ENCODE measurements at regions not wholly inside any gene's neighbourhood (a gene's known extent, or its start where the extent isn't known, plus 50 kb on each side); places are given as distances from the start of the nearest gene placed in this dataset.

- ATAC-seq (ENCODE audit: poor library complexity), result no peak
- ChIA-PET POLR2A (no interaction called here), CTCF (no interaction called here)
- TF ChIP-seq CTCF (IDR thresholded peaks at IDR 0.05), result no peak
- no peak for DNase-seq
- Mint-ChIP-seq H3K27me3 (no peaks in the 10 kb centered on the region), H3K27ac (no peak overlapping the region), H3K4me3 (no peak overlapping the region), H3K9me3 (peaks cover 4% of the 10 kb centered on the region), H3K36me3 (ENCODE audit: low read depth) (no peaks in the 10 kb centered on the region), H3K4me1 (ENCODE audit: low read depth) (no peaks in the 10 kb centered on the region)
- Histone ChIP-seq H3K9me3 (ENCODE audit: control insufficient read depth in 1 of 2, insufficient read depth in 1 of 2, low read length in 2 of 2) (no peaks in the 10 kb centered on the region), H3K27ac (ENCODE audit: low read depth in 1 of 2, low read length in 2 of 2) (no peak overlapping the region), H3K36me3 (ENCODE audit: insufficient read depth, low read length) (no peaks in the 10 kb centered on the region), H3K27me3 (ENCODE audit: control insufficient read depth in 1 of 2, insufficient read depth in 2 of 2, low read length in 2 of 2) (no peaks in the 10 kb centered on the region), H3K4me1 (ENCODE audit: insufficient read depth, low read length) (no peaks in the 10 kb centered on the region), H3K4me3 (ENCODE audit: low read length) (no peak overlapping the region)
- intact Hi-C loops (cut with DNase I, micrococcal nuclease), result no loop called here
Observed at GRCh38 chr2:188079196-188079595, 212.5 kb upstream of the GULP1 start.

- Mint-ChIP-seq H3K27me3 (no peaks in the 10 kb centered on the region), H3K4me3 (no peak overlapping the region), H3K36me3 (ENCODE audit: low read depth) (no peaks in the 10 kb centered on the region), H3K4me1 (ENCODE audit: low read depth) (no peaks in the 10 kb centered on the region), H3K27ac (no peak overlapping the region), H3K9me3 (peaks cover 9% of the 10 kb centered on the region)
- no peak for ATAC-seq (ENCODE audit: poor library complexity)
- Histone ChIP-seq H3K9me3 (ENCODE audit: control insufficient read depth in 1 of 2, insufficient read depth in 1 of 2, low read length in 2 of 2) (no peaks in the 10 kb centered on the region), H3K27ac (ENCODE audit: low read depth in 1 of 2, low read length in 2 of 2) (no peak overlapping the region), H3K36me3 (ENCODE audit: insufficient read depth, low read length) (no peaks in the 10 kb centered on the region), H3K27me3 (ENCODE audit: control insufficient read depth in 1 of 2, insufficient read depth in 2 of 2, low read length in 2 of 2) (no peaks in the 10 kb centered on the region), H3K4me3 (ENCODE audit: low read length) (no peak overlapping the region), H3K4me1 (ENCODE audit: insufficient read depth, low read length) (no peaks in the 10 kb centered on the region)
- intact Hi-C loops (cut with DNase I, micrococcal nuclease), result no loop called here
- no peak for DNase-seq
- ChIA-PET POLR2A (no interaction called here), CTCF (no interaction called here)
- no peak for TF ChIP-seq CTCF (IDR thresholded peaks at IDR 0.05)
Observed at GRCh38 chr2:188085421-188085820, 206.3 kb upstream of the GULP1 start.

- peaks cover 5% of the 10 kb centered on the region for H3K9me3 Mint-ChIP-seq
- intact Hi-C loops (cut with DNase I, micrococcal nuclease), result no loop called here
- Histone ChIP-seq H3K36me3 (ENCODE audit: insufficient read depth, low read length) (no peaks in the 10 kb centered on the region), H3K4me1 (ENCODE audit: insufficient read depth, low read length) (no peaks in the 10 kb centered on the region), H3K4me3 (ENCODE audit: low read length) (no peak overlapping the region), H3K27ac (ENCODE audit: low read depth in 1 of 2, low read length in 2 of 2) (no peak overlapping the region), H3K27me3 (ENCODE audit: control insufficient read depth in 1 of 2, insufficient read depth in 2 of 2, low read length in 2 of 2) (no peaks in the 10 kb centered on the region), H3K9me3 (ENCODE audit: control insufficient read depth in 1 of 2, insufficient read depth in 1 of 2, low read length in 2 of 2) (no peaks in the 10 kb centered on the region)
- ATAC-seq (ENCODE audit: poor library complexity), result no peak
- H3K4me3 Mint-ChIP-seq, result no peak overlapping the region
- DNase-seq, result no peak
- no peak overlapping the region for H3K27ac Mint-ChIP-seq
- no peaks in the 10 kb centered on the region for H3K27me3 Mint-ChIP-seq
- CTCF ChIA-PET, result no interaction called here
- POLR2A ChIA-PET, result no interaction called here
- H3K36me3 Mint-ChIP-seq (ENCODE audit: low read depth), result no peaks in the 10 kb centered on the region
- no peaks in the 10 kb centered on the region for H3K4me1 Mint-ChIP-seq (ENCODE audit: low read depth)
- TF ChIP-seq CTCF (IDR thresholded peaks at IDR 0.05), result no peak
Observed at GRCh38 chr2:188089901-188090300, 201.8 kb upstream of the GULP1 start.

Data from CD4-positive, alpha-beta T cell (primary cell).